NCI-H1048 (cell line): ENCODE measurements at regions not wholly inside any gene's neighbourhood (a gene's known extent, or its start where the extent isn't known, plus 50 kb on each side); places are given as distances from the start of the nearest gene placed in this dataset.
"Not testable (repeated sequence)": the region's sequence is repeated elsewhere in the genome, so short reads cannot be mapped to it uniquely, and the experiment has no call there.

Experiments used
- DNase-seq: peaks from one replicate; lab custom pipeline; 2025; lab: John Stamatoyannopoulos, UW

DNA sequence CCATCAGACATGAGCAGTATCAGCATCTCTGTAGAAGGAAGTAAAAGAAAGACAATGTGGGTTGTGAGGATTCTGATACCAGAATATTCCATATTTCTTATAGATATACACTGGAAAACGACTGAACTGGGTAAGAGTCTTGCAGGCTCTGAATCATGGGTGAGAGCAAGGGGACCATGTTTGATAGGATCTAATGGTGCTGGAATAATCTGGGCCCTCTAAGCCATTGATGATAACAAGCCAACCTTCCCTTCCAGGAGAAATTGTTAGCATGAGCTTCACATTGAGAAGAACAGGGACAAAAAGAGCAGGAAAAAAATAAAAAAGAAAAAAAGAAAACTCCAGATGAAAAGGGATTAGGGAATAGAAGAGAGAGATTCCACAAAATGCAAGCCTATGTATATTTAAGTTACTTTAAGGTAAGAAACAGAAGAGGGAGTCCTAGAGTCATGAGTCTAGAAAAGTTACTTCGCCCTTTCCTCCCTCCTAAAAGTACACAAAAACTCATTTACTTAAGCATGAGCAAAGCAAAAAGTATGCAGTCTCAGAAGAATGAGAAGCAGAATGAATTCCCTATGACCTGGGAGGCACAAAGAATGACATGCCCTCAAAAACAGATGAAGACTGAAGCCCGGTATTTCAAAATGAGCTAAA, 181.9 kb downstream of the TMEM26 start:
- no peak for DNase-seq

DNA sequence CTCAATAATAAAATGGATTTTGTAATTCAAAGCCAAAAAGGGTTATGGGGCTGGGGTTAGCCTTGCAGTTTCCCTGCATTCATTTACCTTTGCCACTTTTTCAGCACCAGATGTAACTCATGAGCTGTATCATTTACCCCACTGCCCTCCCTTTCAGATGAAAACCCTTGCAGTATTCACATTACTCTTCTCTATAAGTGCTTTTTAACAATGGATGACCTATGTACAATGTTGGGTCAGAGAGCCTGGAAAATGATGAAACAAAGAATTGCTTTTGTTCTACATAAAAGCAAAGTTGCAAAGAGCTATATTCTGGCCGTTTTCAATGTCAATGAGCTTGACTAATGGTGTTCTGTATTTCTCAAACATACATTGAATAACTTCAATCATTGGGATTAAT, 189.7 kb downstream of the TMEM26 start:
- DNase-seq: no peak

DNA sequence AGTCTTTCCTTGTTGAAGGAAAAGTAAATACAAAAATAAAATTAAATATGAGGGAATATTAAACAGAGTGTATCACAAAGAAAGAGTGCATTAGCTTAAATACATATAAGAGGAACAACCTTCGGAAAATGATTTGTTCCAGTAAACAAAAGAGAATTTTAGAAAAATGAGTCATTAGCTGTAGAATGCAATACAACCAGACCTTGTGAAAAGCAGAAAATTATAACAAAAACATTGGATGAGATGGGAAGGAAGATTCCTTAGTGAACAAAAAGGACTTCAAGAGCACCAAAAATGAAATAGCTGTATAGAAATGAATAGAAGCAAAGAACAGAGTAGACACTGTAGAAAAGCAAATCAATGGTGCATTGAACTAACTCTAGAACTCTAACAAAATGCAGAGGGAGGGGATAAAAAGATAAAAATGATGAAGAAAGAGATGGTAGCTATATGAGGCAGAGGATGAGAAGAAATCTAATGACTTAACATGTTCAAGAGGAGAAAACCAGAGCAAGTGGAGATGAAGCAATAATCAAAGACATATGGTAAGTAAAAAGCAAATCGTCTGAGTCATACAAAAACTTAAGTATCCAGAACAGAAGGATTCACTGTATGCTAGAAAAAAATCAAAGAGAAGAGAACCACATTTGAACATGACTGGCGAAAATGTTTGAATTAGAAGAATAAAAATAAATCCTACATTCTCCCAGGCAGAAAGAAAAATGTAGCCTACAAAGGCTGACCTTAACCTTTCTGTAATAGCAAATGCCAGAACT, 190.5 kb downstream of the TMEM26 start:
- no peak for DNase-seq

DNA sequence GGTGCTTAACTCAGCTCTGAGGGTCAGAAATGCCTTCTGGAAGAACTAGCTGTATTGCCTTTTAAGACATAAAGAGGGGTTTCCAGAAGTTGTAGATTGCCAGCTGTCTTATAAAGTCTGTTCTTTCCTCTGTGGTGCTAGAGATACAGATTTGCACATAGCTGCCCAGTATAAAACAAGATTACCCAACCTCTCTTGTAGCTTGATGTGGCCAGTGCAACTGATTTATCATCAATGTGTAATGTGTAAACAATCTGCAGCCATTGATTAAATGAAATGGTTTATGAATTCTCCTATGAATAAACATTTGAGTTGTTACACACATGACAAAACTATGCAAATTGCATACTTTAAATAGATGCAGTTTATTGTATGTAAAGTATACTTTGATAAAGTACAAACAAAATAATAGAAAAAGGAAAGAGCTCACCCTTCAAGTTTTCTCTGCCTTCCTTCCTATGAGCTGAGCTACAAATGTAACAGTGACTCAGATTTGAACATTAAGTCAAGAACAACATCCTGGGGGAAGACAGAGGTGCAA, 195.2 kb downstream of the TMEM26 start:
- DNase-seq: no peak

DNA sequence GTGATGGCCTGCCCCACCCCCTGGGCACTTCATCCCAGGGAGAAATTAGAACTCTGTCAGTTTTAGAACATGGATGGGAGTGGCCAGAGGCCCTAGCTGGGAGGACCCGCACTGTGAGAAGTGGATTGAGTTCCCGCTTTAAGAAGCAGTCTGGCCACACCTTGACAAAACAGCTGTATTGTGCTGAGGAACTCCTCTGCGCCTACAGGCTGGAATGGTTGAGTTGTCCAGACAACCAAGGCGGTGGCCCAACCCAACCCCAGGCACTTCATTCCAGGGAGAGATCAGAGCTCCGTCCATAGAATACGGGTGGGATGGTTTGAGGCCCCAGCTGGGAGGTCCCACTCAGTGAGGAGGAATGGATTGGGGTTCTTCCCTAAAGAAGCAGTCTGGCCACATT, 196.0 kb downstream of the TMEM26 start:
- DNase-seq: no peak

DNA sequence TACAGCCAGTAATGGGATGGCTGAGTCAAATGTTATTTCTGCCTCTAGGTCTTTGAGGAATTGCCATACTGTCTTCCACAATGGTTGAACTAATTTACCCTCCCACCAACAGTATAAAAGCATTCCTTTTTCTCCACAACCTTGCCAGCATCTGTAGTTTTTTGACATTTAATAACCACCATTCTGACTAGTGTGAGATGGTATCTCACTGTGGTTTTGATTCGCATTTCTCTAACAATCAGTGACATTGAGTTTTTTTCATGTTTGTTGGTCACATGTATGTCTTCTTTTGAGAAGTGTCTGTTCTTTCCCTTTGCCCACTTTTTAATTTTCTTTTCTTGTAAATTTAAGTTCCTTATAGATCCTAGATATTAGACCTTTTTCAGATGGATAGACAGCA, 200.9 kb downstream of the TMEM26 start:
- not testable (repeated sequence) for DNase-seq

DNA sequence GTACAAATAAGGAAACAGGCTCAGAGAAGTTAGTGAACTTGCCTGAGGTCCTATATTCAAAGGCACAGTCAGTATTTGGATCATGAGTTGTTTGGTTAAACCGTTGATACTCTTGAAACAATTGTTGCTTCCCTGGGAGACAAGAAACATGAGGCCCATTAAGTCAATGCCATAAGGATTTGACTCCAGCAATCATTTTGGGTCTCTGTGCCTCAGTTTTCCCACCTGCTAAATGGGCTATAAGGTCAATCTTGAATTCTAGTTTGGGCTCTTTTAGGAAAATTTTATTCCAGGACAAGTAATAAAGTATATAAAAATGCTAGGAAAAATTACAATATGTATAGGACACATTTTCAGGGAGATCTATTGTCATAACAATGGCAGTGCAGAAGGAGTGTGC, 202.1 kb downstream of the TMEM26 start:
- DNase-seq: no peak

DNA sequence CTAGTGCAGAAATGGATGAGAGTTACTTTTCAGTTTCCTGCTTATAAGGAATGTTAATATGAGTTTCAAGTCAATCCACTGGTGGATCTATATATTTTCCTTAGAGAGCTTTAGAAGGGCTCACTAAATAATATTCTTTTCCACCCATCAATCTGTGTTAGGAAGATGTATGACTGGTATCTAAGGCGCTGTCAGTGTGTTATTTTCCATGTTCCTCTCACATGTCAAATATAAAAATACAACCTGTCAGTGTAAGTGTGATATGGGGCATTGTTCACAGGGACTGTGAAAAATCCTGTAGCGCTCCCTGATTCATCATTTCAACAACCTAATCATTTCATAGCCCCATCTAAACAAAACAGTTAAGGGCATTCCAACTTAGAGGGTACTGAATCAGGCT, 203.1 kb downstream of the TMEM26 start:
- DNase-seq: no peak

DNA sequence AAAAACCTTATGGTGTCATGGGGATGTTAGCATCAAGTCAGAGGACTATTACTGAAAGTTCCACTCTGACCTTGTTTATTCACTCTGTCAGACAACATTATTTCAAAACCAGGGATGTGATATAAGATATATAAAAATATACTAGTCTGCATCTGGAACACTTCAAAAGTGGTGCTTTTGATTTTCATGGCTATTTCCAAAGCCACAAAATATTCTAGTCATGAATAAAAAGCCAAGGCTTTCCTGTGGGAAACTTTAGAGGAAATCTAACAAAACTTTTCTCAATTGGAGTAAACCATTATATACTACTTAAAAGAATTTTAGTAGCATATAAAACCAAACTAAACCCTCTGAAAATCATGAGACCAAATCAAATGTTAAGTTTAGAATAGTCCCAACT, 205.2 kb downstream of the TMEM26 start:
- no peak for DNase-seq

DNA sequence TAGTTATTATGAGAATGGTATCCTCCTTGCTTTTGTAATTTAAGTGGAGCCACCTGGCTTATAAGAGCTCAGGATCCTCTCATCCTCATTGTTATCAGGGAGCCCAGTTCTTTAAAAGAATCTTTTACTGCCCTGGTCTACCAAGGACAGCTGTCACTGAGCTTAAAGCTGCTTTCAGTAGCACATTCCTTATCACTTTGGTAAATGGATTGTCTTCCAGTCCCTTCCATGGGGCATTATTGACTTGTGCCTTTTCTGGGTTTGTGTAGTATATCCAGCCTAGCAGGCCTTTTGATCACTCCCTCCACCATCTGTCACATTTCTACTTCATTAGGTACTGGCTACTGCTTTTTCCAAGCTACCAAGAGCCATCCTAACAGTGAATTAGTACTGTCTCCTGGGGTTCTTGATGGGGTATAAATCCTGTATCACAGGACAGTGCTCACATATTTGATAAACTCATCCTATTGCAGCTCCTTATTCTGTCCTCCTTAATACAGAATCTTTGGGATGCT, 208.9 kb downstream of the TMEM26 start:
- DNase-seq: no peak

DNA sequence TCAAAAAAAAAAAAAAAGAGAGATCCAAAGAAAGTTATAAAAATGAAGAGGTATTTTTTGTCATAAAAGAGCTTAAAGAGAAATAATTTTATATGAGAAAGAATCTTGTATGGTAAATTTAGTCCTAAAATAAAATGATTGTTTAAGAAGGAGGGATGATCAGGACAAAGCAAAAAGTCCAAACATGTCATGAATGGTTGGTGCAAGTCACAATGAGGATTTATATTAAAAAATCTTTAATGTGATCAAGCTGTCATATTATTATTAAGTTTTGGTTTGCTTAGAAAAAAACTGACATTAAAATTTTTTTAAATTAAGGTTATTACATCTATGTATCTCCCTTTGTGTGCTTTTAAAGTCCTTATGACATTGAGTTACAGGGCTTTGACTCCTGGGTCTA, 220.4 kb downstream of the TMEM26 start:
- no peak for DNase-seq

DNA sequence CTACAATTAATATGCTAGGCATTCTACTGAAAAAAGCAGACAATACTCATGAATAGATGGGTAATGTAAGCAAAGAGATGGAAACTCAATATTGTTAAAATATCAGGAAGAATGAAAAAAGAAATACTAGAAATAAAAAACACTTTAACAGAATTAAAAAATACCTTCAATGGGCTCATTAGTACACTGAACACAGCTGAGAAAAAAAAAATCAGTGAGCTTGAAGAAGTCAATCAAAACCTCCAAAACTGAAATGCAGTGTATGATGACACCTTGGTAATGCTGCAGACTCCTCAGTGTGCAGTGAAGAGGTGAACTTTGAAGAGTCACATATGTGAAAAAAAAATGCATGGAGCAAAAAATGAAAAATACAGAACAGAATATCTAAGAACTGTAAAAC, 227.2 kb downstream of the TMEM26 start:
- no peak for DNase-seq

DNA sequence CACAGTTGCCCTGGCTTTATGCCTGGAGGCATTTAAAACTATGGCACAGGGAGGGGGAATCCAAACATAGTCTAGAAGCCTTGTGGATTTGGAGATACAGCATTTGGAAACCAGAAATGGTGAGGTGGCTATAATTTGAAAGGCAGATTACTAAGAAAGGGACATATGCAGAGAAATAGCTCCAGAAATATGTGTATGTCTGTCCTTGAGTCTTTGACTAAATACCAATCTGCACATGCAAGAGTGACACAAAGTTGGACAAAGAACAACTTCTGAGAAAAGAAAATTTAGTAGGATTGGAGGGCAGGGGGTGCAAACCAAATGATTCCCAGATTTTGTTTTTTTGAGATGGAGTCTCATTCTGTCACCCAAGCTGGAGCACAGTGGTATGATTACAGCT, 229.6 kb downstream of the TMEM26 start:
- DNase-seq: no peak

DNA sequence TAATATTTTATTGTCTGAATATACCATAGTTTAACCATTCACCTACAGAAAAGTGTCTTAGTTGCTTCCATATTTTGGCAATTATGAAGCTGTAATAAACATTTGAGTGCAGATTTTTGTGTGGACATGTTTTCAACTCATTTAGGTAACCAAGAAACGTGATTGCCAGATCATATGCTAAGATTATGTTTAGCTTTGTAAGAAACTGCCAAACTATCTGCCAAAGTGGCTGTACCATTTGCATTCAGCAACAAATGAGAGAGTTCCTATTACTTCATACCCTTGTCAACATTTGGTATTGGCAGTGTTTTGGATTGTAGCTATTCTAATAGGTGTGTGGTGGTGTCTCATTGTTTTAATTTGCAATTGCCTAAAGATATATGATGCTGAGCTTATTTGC, 233.5 kb downstream of the TMEM26 start:
- no peak for DNase-seq

DNA sequence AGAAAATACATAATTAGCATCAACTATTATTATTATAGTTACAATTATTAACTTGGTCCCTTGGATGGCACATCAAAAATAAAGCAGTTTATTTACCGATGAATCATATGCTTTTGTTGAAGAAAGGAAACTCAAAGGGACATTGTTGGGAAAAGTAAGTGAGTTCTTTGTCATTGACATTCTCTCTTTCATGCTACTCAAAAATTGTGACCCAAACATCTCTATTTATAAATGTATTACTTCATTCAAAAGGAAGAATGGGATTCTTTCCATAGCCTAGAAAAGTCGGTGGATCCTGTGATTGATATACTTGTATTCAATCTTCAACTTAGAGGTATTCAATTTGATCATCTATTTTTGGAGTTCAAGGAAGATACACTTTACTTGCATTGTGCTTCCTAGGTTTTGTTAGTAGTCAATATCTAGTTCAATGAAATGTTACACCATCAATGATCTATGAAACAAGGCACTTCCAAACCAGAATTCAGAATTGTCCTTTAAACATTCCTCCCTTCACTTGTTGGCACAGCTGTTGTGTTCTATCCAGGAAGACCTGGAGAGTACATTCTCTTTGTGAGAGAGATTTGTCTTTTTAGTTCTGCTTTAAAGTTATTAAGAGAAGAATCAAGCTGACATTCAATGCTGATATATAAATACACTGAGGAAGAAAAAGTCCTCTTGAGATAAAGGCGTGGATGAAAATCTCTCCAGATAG, 235.2 kb downstream of the TMEM26 start:
- no peak for DNase-seq

DNA sequence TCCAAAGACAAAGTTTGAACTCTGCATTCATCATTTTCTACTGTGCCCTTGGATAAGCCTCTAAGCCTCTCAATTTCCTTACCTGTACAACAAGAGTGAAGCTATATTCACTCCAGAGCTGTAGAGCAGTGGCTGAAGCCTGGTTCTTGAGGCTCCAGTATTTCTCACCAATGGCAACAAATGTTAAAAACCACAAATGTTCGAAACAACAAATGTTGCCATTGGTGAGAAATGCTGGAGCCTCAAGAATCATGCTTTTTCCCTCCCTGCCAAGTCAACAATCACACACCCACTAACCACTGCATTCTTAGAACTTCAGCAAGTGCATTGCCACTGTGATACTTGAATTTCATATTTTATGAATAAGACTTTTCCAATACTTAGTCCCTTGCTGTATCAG, 237.9 kb downstream of the TMEM26 start:
- no peak for DNase-seq

DNA sequence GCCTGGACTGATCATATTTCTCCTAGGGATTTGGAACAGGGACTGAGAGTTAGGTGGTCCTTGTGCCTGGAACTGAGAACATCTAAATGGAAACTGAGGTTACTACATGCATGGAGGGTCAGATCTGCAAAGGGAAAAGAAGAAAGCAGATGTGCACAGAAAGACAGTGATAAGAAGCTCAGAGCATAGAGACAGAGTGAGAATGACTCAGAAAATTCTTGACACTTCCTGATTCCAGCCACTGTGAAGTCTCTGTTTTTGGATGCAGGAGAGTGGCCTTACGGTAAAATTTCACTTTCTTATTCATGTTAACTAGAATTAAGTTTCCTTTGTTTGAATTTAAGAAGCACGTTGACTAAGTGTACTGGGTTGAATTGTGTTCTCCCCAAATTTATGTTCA, 241.7 kb downstream of the TMEM26 start:
- no peak for DNase-seq

DNA sequence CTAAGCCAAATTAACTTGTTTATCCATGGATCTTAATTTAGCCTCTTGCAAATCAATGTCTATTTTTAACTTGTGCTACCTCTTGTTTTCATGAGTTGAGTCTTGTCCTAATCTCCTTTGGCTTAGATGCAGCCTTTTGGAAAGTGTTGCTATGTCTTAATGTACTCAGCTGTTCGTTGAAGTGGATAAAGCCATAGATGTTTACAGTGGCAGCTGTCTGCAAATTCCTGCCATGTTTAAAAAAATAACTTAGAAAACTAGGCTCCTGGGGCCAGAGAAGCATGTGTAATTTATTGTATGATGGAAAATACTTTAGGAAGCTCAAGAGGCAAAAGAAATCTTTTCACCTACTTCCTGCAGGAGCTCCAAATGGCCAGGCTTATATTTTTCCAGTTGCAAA, 253.1 kb upstream of the RHOBTB1 start:
- DNase-seq: no peak

DNA sequence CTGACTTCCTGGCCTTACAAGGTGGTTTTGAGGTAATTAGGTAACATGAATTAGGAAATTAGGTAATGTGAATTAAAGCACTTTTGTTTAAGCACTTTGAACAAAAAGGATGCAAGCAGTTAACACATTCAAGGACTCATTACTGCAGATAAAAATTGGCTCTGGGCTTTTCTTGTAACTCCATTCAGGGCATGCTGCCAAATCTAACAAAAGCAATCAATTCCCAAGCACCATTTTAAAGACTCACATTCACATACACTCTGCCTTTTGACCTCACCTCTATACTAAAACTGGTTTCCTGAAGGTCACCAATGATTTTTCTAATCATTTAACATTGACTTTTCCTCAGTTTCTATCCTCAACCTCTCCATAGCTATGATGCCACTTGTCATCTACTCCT, 251.2 kb upstream of the RHOBTB1 start:
- no peak for DNase-seq

DNA sequence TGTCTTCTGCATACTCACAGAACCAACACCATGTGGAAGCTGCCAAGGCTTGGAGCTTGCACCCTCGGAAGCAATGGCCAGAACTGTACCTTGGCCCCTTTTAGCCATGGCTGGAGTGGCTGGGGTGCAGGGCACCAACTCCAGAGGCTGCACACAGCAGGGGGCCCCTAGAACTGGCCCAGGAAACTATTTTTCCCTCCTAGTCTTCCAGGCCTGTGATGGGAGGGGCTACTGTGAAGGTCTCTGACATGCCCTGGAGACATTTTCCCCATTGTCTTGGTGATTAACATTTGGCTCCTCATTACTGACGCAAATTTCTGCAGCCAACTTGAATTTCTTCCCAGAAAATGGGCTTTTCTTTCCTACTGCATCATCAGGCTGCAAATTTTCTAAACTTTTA, 248.6 kb upstream of the RHOBTB1 start:
- not testable (repeated sequence) for DNase-seq

DNA sequence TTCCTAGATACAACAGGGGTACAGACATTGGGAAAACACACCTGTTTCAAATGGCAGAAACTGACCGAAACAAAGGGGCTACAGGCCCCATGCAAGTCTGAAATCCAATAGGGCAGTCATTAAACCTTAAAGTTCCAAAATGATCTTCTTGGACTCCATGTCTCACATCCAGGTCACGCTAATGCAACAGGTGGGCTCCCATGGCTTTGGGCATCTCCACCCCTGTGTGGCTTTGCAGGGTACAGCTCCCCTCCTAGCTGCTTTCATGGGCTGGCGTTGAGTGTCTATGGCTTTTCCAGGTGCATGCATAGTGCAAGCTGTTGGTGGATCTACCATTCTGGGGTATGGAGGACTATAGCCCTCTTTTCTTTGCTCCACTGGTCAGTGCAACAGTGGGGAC, 248.1 kb upstream of the RHOBTB1 start:
- no peak for DNase-seq

DNA sequence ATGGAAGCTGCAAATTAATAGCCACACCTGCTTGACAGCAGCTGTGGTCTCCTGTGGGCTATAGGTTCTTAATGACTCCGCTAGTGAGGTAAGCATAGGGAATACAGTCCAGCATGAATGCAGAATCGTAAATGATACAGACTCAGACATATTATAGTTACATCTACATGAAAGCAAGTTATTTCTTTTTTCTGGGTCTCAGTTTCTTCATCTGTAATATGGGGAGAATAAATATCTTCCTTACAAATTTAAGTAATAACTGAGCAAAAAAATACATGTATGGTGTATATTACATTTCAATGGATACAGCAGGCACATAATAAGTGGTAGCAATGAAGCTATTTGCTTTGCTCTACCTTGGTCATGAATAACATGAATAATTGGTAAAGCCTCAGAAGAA, 245.9 kb upstream of the RHOBTB1 start:
- no peak for DNase-seq

DNA sequence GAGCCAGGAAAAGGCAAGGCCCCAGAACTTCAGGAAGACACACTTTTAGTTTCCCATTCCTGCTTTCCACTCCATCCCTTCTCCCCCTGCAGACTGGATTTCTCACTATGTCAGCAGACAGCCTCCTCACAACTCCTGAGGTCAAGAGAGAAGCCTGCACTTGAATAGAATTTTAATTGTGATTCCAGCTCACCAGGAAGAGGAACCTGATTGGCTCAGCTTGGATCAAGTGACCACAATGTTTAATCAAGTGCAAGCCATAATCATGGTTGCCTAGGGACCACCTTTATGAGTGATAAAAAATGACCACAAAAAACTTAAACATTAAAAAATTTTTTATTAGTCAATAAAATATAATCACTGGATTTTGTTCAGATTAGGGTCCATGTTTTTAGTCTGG, 244.7 kb upstream of the RHOBTB1 start:
- DNase-seq: no peak
